Thoracic aorta (tissue), 2 donors: ENCODE measurements at regions not wholly inside any gene's neighbourhood (a gene's known extent, or its start where the extent isn't known, plus 50 kb on each side); places are given as distances from the start of the nearest gene placed in this dataset.

Experiments
- ATAC-seq: fragments of 150-250 bp; one replicate; pipeline ENCODE4 v1.8.0; 2017; ENCODE audit warnings: low read depth; ENCODE audit not compliant: insufficient number of reproducible peaks, low FRiP score
- DNase-seq: peaks from one replicate; pipeline ENCODE4 v3.0.0-alpha.2; 2020; ENCODE audit warnings: low spot score
- H3K27ac ChIP-seq, 2 donors: fragments of 200-600 bp; sonication (generic); 1 replicate in 1 of 2; 2 replicates in 1 of 2; pipeline ENCODE4 v1.5.1; 2016; ENCODE audit warnings: mild to moderate bottlenecking in 2 of 2, moderate library complexity in 2 of 2
- H3K27me3 ChIP-seq: fragments of 200-600 bp; sonication (generic); replicated peaks from 2 replicates; pipeline ENCODE4 v1.6.0; 2016; ENCODE audit warnings: mild to moderate bottlenecking; ENCODE audit not compliant: insufficient read depth
- H3K36me3 ChIP-seq: fragments of 200-600 bp; sonication (generic); one replicate; pipeline ENCODE4 v1.5.1; 2016
- H3K4me1 ChIP-seq, 2 donors: fragments of 200-600 bp; sonication (generic); 1 replicate in 1 of 2; 2 replicates in 1 of 2; pipeline versions ENCODE4 v1.5.1 to v1.6.0; 2016; ENCODE audit warnings: low read depth in 2 of 2, mild to moderate bottlenecking in 1 of 2; ENCODE audit not compliant: control insufficient read depth in 1 of 2
- H3K4me3 ChIP-seq: fragments of 200-600 bp; sonication (generic); 2 replicates; pipeline ENCODE4 v1.5.1; 2016; ENCODE audit warnings: mild to moderate bottlenecking
- H3K9me3 ChIP-seq: fragments of 200-600 bp; sonication (generic); 2 replicates; pipeline ENCODE4 v1.5.1; 2016
- TF ChIP-seq, protein P1 (sequence below): fragments of 200-600 bp; sonication (generic); IDR thresholded peaks from one replicate; pipeline ENCODE4 v1.5.1; 2019; ENCODE audit warnings: antibody characterized with exemption

GRCh38 chr6:133644548-133644891, 244.4 kb upstream of the TCF21 start:
- H3K27ac ChIP-seq: no peak overlapping the region
- no peak for ATAC-seq
- no peaks in the 10 kb centered on the region for H3K27me3 ChIP-seq
- H3K4me3 ChIP-seq: no peak overlapping the region
- TF ChIP-seq, protein P1, sequence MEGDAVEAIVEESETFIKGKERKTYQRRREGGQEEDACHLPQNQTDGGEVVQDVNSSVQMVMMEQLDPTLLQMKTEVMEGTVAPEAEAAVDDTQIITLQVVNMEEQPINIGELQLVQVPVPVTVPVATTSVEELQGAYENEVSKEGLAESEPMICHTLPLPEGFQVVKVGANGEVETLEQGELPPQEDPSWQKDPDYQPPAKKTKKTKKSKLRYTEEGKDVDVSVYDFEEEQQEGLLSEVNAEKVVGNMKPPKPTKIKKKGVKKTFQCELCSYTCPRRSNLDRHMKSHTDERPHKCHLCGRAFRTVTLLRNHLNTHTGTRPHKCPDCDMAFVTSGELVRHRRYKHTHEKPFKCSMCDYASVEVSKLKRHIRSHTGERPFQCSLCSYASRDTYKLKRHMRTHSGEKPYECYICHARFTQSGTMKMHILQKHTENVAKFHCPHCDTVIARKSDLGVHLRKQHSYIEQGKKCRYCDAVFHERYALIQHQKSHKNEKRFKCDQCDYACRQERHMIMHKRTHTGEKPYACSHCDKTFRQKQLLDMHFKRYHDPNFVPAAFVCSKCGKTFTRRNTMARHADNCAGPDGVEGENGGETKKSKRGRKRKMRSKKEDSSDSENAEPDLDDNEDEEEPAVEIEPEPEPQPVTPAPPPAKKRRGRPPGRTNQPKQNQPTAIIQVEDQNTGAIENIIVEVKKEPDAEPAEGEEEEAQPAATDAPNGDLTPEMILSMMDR: no peak
- DNase-seq: no peak
- H3K4me1 ChIP-seq: peaks cover 8 to 17% of the 10 kb centered on the region in 2 donors
- H3K36me3 ChIP-seq: no peaks in the 10 kb centered on the region
- no peaks in the 10 kb centered on the region for H3K9me3 ChIP-seq

- Histone ChIP-seq H3K27me3 (no peaks in the 10 kb centered on the region), H3K4me3 (no peak overlapping the region), H3K27ac (no peak overlapping the region), H3K4me1 (peaks cover 8 to 17% of the 10 kb centered on the region in 2 donors), H3K36me3 (no peaks in the 10 kb centered on the region), H3K9me3 (no peaks in the 10 kb centered on the region)
- no peak for ATAC-seq
- TF ChIP-seq, protein P1: no peak
- no peak for DNase-seq
These were observed 243.9 kb upstream of the TCF21 start for GRCh38 chr6:133644892-133645619.

DNA sequence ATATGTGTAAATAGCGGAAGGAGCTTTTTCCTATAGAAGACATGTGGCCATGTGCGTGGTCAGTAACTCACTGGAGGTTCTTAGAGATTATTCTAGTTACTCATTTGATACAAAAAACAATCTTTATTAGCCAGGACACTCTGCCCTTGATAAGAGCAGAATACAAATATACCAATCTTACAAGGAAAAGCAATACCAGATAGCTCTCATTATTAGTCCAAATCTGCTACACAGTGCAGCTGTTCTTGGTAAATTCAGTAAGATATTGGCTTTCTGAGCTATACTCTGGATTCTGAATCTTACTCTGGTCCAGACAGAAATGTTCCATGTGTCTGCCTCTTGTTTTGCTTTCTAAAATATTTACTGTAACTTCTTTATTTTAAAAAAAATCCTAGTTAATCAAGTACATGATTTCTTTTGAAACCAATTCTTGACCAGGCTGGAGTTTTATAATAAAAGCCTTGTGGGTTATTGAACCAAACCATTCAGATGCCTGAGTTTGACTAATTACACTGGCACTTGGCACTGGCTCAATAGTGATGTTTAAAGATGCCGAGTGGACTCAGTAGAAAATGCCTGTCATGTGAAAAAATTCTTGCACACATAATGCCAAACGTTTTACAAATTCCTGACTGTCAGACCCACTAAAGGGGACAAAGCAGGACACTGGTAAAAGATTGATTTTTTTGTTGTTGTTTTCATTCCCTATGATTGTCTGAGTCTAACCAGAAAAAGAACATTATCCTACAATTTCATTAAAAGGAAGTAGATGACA, 242.8 kb upstream of the TCF21 start:
- Histone ChIP-seq H3K27ac (no peak overlapping the region), H3K36me3 (no peaks in the 10 kb centered on the region), H3K27me3 (no peaks in the 10 kb centered on the region), H3K9me3 (no peaks in the 10 kb centered on the region), H3K4me3 (no peak overlapping the region), H3K4me1 (peaks cover 8 to 17% of the 10 kb centered on the region in 2 donors)
- ATAC-seq (no peak), DNase-seq (no peak)
- TF ChIP-seq, protein P1: no peak

DNA sequence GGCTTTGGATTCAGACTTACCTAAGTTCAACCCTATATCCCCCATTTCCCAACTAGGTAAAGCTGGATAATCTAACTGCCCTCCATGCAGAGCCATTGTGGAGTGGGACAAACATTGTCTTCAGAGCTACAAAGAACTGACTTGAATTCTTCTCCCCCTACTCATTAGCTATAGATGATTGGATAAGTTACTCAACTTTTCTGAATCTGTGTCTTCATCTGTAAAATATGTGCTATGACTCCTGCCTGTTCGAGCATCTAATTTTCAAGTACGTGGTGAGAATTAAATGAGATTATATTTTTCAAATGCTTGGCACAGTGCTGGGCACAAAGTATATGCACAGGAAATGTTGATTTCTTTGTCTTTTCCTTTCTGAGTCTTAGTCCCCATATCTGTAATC, 240.3 kb upstream of the TCF21 start:
- no peak overlapping the region for H3K4me3 ChIP-seq
- no peaks in the 10 kb centered on the region for H3K36me3 ChIP-seq
- no peak for ATAC-seq
- H3K4me1 ChIP-seq: peaks cover 8 to 17% of the 10 kb centered on the region in 2 donors
- TF ChIP-seq, protein P1: no peak
- no peak overlapping the region for H3K27ac ChIP-seq
- DNase-seq: no peak
- H3K27me3 ChIP-seq: no peaks in the 10 kb centered on the region
- H3K9me3 ChIP-seq: no peaks in the 10 kb centered on the region

DNA sequence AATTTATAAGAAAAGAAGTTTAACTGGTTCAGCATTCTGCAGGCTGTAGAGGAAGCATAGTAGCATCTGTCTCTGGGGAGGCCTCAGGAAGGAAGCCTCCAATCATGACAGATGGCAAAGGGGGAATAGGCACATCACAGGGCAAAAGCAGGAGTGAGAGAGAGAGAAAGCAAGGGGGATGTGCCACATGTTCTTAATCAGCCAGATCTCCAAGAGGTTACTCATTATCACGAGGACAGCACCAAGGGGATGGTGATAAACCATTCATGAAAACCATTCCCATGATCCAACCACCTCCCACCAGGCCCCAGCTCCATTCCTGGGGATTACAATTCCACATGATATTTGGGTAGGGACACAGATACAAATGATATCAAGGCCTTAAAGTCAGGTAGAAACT, 217.5 kb upstream of the TCF21 start:
- no peak for ATAC-seq
- DNase-seq: no peak
- Histone ChIP-seq H3K36me3 (no peaks in the 10 kb centered on the region), H3K27ac (no peak overlapping the region), H3K9me3 (no peaks in the 10 kb centered on the region), H3K4me3 (no peak overlapping the region), H3K27me3 (no peaks in the 10 kb centered on the region), H3K4me1 (no peaks in the 10 kb centered on the region)
- TF ChIP-seq, protein P1: no peak
